HTR-8/SVneo (cell line): ENCODE measurements at regions not wholly inside any gene's neighbourhood (a gene's known extent, or its start where the extent isn't known, plus 50 kb on each side); places are given as distances from the start of the nearest gene placed in this dataset.
"Not testable (repeated sequence)": the region's sequence is repeated elsewhere in the genome, so short reads cannot be mapped to it uniquely, and the experiment has no call there.

Experiments
- DNase-seq: peaks from one replicate; pipeline ENCODE4 v3.0.0; 2011; ENCODE audit warnings: low spot score, mixed read lengths; ENCODE audit not compliant: insufficient read length
- FAIRE-seq: peaks from 2 replicates; lab custom pipeline; 2011; peaks lifted over from hg19 to GRCh38; lab: Jason Lieb, UNC

- FAIRE-seq, result no peak
- DNase-seq, result no peak
Observed at GRCh38 chr3:30524357-30525040, 81.9 kb upstream of the TGFBR2 start.

- no peak for DNase-seq
- FAIRE-seq, result no peak
Observed at GRCh38 chr3:30526031-30526430, 80.4 kb upstream of the TGFBR2 start.

- FAIRE-seq (no peak), DNase-seq (no peak)
Observed at GRCh38 chr3:30527186-30527585, 79.2 kb upstream of the TGFBR2 start.

- DNase-seq (no peak), FAIRE-seq (no peak)
Observed at GRCh38 chr3:30527720-30528119, 78.7 kb upstream of the TGFBR2 start.

GRCh38 chr3:30530084-30530483, 76.3 kb upstream of the TGFBR2 start:
- FAIRE-seq, result no peak
- no peak for DNase-seq

- no peak for DNase-seq
- no peak for FAIRE-seq
Observed at GRCh38 chr3:30531017-30531570, 75.3 kb upstream of the TGFBR2 start.

GRCh38 chr3:30535525-30535924, 70.9 kb upstream of the TGFBR2 start:
- DNase-seq, result no peak
- FAIRE-seq, result no peak

GRCh38 chr3:30538791-30539190, 67.6 kb upstream of the TGFBR2 start:
- FAIRE-seq, result no peak
- DNase-seq, result peak; percentile 67

- no peak for FAIRE-seq
- no peak for DNase-seq
Observed at GRCh38 chr3:30539206-30539605, 67.2 kb upstream of the TGFBR2 start.

GRCh38 chr3:30539772-30540171, 66.6 kb upstream of the TGFBR2 start:
- FAIRE-seq (no peak), DNase-seq (no peak)

- FAIRE-seq, DNase-seq: not testable (repeated sequence)
Observed at GRCh38 chr3:30541156-30541555, 65.2 kb upstream of the TGFBR2 start.

GRCh38 chr3:30542897-30543296, 63.5 kb upstream of the TGFBR2 start:
- no peak for DNase-seq
- no peak for FAIRE-seq

- FAIRE-seq (no peak), DNase-seq (peak; percentile 48)
Observed at GRCh38 chr3:30544812-30545211, 61.6 kb upstream of the TGFBR2 start.

GRCh38 chr3:30546934-30547333, 59.5 kb upstream of the TGFBR2 start:
- FAIRE-seq (no peak), DNase-seq (no peak)

GRCh38 chr3:30547716-30548115, 58.7 kb upstream of the TGFBR2 start:
- no peak for FAIRE-seq
- no peak for DNase-seq

- FAIRE-seq, result no peak
Observed at GRCh38 chr3:30548600-30548999, 57.8 kb upstream of the TGFBR2 start.

GRCh38 chr3:30549600-30549999, 56.8 kb upstream of the TGFBR2 start:
- no peak for DNase-seq
- FAIRE-seq, result no peak

More at GRCh38 chr3:30548600-30548999, 57.8 kb upstream of the TGFBR2 start:
- no peak for DNase-seq

- DNase-seq (no peak), FAIRE-seq (no peak)
Observed at GRCh38 chr3:30550246-30550645, 56.2 kb upstream of the TGFBR2 start.

- DNase-seq, result no peak
- no peak for FAIRE-seq
Observed at GRCh38 chr3:30551266-30551665, 55.1 kb upstream of the TGFBR2 start.

GRCh38 chr3:30551927-30552326, 54.5 kb upstream of the TGFBR2 start:
- FAIRE-seq, result no peak
- no peak for DNase-seq

GRCh38 chr3:30553641-30554316, 52.6 kb upstream of the TGFBR2 start:
- DNase-seq (no peak), FAIRE-seq (no peak)

- DNase-seq (no peak), FAIRE-seq (no peak)
Observed at GRCh38 chr3:30554317-30554690, 52.1 kb upstream of the TGFBR2 start.
